CMK (cell line): ENCODE measurements at regions not wholly inside any gene's neighbourhood (a gene's known extent, or its start where the extent isn't known, plus 50 kb on each side); places are given as distances from the start of the nearest gene placed in this dataset.
"Not testable (repeated sequence)": the region's sequence is repeated elsewhere in the genome, so short reads cannot be mapped to it uniquely, and the experiment has no call there.

Source experiments
- DNase-seq: peaks from one replicate; pipeline ENCODE4 v3.0.0-alpha.2; 2010; ENCODE audit warnings: low read depth

DNA sequence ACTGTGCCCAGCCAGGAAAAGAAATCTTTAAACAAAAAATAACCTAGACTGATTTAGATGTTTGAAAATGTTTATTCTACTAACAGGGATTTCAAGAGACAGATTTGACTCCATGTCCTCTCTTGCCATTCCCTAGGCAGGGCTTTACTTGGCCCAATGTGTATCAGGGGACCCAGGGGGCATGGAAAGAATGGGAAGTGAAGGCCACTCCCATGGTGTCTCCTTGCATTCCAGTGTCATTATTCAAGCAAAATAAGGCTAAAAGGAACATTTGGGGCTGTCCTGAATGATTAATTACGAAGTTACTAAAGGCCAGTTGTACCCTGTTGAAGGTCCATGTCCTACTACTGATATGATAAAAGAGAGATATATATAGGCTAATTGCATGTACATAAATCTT is 151.9 kb upstream of the ATF7IP start:
- no peak for DNase-seq

GRCh38 chr12:14214495-14214894 is 151.0 kb upstream of the ATF7IP start:
- DNase-seq: no peak

GRCh38 chr12:14215949-14216348 is 149.5 kb upstream of the ATF7IP start:
- DNase-seq: not testable (repeated sequence)

GRCh38 chr12:14216405-14217294 is 148.8 kb upstream of the ATF7IP start:
- no peak for DNase-seq

- no peak for DNase-seq
These were observed 146.3 kb upstream of the ATF7IP start for GRCh38 chr12:14219156-14219555.

GRCh38 chr12:14219670-14220069 is 145.8 kb upstream of the ATF7IP start:
- DNase-seq: not testable (repeated sequence)

GRCh38 chr12:14225064-14225463 is 140.4 kb upstream of the ATF7IP start:
- DNase-seq: no peak

DNA sequence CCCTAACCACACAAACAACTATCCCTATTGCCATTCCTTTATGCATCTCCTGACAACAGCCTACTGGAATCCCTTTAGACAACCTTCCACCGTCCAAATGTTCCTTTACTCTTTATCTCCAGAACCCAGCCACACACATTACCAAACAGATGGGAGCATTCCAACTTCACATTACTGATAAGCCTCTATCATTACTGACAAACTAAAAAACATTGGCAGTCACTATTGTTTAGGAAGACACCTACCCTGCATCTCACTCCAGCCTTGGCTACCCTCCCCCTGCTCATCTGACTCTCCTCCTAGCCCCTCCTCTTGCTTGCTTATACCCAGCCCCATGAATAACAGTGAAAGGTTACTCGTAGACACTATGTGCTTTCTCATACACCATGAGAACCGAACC is 130.3 kb upstream of the ATF7IP start:
- not testable (repeated sequence) for DNase-seq

DNA sequence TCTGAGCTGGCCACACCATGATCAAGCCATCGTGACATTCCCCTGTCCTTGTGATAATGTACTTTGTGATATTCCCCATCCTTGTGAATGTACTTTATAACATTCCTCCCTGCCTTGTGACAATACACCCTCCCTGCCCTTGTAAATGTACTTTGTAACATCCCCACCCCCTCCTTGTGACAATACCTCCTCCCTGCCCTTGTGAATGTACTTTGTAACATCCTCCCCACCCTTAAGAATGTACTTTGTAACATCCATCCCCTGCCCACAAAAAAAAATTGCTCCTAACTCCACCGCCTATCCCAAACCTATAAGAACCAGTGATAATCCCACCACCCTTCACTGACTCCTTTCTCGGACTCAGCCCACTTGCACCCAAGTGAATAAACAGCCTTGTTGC is 128.8 kb upstream of the ATF7IP start:
- DNase-seq: not testable (repeated sequence)

DNA sequence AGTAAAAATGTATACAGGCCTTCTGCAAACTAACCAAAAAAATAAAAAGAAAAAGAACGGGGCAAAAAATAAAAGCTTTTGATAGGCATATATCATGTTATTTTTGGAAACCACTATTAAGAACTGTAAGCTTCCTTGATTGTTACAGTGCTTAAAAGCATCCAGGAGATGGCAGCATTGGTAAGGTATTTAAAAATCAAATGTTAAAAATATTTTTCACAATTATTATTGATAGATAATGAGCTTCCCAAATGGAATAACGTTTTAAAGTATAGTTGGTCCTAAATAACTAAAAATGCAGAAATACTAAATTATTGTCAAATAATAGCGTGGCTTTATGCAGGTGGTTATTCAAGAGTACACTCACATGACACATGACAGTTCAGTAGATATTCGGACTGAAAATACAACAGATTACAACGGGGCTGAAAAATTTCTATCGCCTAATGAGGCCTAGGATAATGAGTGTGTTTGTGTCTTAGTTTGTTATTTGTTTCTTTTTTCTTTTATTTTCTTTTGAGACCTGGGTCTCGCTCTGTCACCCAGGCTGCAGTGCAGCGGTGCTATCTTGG is 127.2 kb upstream of the ATF7IP start:
- DNase-seq: no peak

- no peak for DNase-seq
These were observed 126.0 kb upstream of the ATF7IP start for GRCh38 chr12:14239350-14239934.

GRCh38 chr12:14239935-14240872 is 125.3 kb upstream of the ATF7IP start:
- no peak for DNase-seq

DNA sequence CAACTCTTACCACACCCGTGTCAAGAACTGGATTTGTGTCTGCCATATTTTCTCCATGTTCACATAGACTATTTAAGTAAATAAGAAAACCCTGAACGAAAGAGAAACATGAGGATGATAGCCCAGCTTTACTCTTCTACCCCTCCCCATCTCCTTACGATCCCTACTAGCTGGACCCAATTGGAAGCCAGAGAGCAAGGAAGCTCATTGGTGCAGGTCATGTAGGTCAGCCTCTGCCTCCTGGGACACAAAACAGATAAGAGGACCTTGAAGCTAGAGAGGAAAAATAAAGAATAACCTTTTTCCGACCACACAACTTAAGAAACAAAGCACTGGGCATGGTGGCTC is 124.6 kb upstream of the ATF7IP start:
- DNase-seq: no peak

DNA sequence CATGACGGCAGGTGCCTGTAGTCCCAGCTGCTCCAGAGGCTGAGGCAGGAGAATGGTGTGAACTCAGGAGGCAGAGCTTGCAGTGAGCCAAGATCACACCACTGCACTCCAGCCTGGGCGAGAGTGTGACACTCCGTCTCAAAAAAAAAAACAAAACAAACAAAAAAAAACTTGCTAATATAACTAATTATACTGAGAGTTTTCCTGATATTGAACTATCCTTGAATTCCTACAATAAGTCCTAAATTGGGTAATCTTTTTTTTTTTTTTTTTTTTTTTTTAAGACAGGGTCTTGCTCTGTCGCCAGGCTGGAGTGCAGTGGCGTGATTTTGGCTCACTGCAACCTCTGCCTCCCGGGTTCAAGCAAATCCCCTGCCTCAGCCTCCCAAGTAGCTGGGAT is 122.7 kb upstream of the ATF7IP start:
- not testable (repeated sequence) for DNase-seq

DNA sequence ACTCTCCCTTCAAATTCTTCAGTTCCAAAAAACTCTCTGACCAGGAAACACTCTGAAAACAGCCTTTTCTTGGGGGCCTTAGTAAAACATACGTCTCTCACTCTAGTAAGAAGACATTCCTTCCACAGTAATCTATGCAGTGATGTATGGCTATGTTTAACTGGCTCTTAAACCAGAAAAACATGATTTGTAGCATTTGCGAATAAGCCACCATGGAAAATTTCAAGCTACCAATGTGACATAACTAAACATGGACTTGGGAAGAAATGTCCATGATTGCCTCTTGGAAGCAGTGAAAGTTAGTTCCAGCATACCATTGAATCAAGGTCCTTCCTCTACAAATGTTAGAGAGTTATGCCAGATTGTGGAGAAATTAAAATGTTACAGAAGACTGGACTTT is 121.5 kb upstream of the ATF7IP start:
- DNase-seq: no peak

- no peak for DNase-seq
These were observed 120.4 kb upstream of the ATF7IP start for GRCh38 chr12:14244876-14245669.

GRCh38 chr12:14247166-14247565 is 118.3 kb upstream of the ATF7IP start:
- no peak for DNase-seq

DNA sequence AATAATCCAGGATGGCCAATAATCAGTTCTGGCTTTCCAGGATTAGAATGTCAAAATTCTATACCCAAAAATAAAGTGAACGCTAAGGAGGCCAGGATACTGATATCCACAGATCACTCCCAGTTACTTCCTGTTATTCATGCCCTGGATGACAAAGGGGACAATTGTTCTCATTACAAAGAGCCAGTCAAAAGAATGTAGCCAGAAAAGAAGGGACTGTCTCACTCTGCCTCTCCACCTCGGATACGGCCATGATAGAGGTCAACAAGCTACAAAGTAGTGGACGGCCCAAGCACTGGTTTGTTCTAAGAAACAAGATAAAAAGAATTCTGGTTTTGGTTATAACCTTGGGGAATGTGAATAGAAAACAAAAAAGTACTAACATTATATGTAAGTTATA is 116.1 kb upstream of the ATF7IP start:
- no peak for DNase-seq

DNA sequence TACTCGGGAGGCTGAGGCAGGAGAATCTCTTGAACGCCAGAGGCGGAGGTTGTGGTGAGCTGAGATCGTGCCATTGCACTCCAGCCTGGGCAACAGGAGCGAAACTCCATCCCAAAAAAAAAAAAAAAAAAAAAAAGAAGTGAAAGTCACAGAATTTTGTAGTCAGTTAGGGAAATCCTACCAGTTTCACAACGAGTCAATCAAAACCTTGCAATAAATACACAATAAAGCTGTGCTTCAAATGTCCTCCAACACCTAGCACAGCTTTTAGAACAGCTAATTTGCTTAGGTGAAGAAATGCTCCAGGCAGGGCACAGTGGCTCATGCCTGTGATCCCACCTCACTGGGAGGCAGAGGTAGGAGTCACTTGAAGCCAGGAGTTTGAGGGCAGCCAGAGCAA is 112.8 kb upstream of the ATF7IP start:
- DNase-seq: no peak

- DNase-seq: no peak
These were observed 112.0 kb upstream of the ATF7IP start for GRCh38 chr12:14253496-14253895.

- DNase-seq: no peak
These were observed 110.7 kb upstream of the ATF7IP start for GRCh38 chr12:14254781-14255180.
